ENCODE measurements at regions not wholly inside any gene's neighbourhood (a gene's known extent, or its start where the extent isn't known, plus 50 kb on each side); places are given as distances from the start of the nearest gene placed in this dataset.

- DNase-seq (ENCODE audit: low spot score) (no peak), ATAC-seq (no peak), FAIRE-seq (no peak)
- no peaks in the 10 kb centered on the region for H3K36me3 ChIP-seq (replicated peaks in 1 of 2; ENCODE audit: control insufficient read depth in 1 of 2, insufficient read depth in 2 of 2, low read length in 2 of 2)
- no peak overlapping the region for H3K4me3 ChIP-seq (replicated peaks in 1 of 3; ENCODE audit: insufficient read depth in 1 of 3, low read depth in 2 of 3, low read length in 3 of 3)
- H3K4me1 ChIP-seq (ENCODE audit: insufficient read depth, low read length), result no peaks in the 10 kb centered on the region
- no peak overlapping the region for H3K4me2 ChIP-seq (ENCODE audit: low read depth, low read length)
- no peak overlapping the region for H3K9ac ChIP-seq (ENCODE audit: insufficient read depth, low read depth, low read length)
- H3K27ac ChIP-seq (ENCODE audit: extremely low read length, insufficient read depth, low read length), result no peak overlapping the region
- H3K27me3 ChIP-seq (ENCODE audit: control insufficient read depth in 1 of 2, insufficient read depth in 2 of 2, low read length in 2 of 2), result no peaks in the 10 kb centered on the region
- ChIA-PET POLR2A (no interaction called here), CTCF (ENCODE audit: low intra/inter-chr PET ratio, low total read pairs) (no interaction called here)
- 2% methylated on average over 5 of the region's 5 CpGs for WGBS (ENCODE audit: low lambda C conversion rate)
- H4K20me1 ChIP-seq (ENCODE audit: insufficient read depth, low read length), result no peaks in the 10 kb centered on the region
- BruUV-seq (replicated peaks), result no TSS peak
- no peak for TF ChIP-seq ZBTB26 (CRISPR knock-in tag; IDR thresholded peaks at IDR 0.05; ENCODE audit: borderline replicate concordance)
- no peak for TF ChIP-seq WIZ (CRISPR knock-in tag; IDR thresholded peaks at IDR 0.05)
- TF ChIP-seq ZNF589 (CRISPR knock-in tag; conservative IDR thresholded peaks at IDR 0.05), result no peak
- intact Hi-C loops (cut with micrococcal nuclease; ENCODE audit: unreplicated experiment) (no loop called here), in situ Hi-C loops (cut with HindIII; ENCODE audit: extremely low pct_ligation_motif_present, low pct_unique_long_range_greater_than_20kb) (no loop called here)
- H3K79me2 ChIP-seq (ENCODE audit: insufficient read depth, low read length), result no peaks in the 10 kb centered on the region
- H2AFZ ChIP-seq (ENCODE audit: low read length), result no peak overlapping the region
- H3K9me3 ChIP-seq (ENCODE audit: low read length), result no peaks in the 10 kb centered on the region
Measured at GRCh38 chr13:86710896-86711295, 911.7 kb upstream of the SLITRK6 start.

DNA sequence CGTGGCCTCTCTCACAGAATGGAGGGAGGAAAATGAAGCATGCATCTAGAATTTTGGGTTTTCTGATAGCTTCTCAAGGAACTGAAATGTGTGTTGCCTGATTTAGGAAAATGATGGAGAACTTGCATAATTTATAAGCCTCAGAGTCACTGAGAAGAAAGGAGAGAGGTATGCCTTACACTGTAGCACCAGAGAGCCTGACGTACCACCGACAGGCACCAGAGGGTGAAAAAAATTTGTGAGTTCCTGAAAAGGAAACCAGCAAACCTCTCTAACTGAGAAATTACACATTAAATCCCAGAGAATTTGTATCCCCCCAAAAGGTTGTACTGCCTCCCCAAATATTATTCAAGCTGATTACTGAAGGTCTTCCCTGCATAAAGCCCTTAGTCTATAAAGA, 915.3 kb upstream of the SLITRK6 start:
- no peak overlapping the region for H3K4me2 ChIP-seq (ENCODE audit: low read depth, low read length)
- H3K9me3 ChIP-seq (ENCODE audit: low read length), result no peaks in the 10 kb centered on the region
- no peak overlapping the region for H3K9ac ChIP-seq (ENCODE audit: insufficient read depth, low read depth, low read length)
- CTCF ChIA-PET (ENCODE audit: low intra/inter-chr PET ratio, low total read pairs), result no interaction called here
- no peaks in the 10 kb centered on the region for H4K20me1 ChIP-seq (ENCODE audit: insufficient read depth, low read length)
- FAIRE-seq (no peak), DNase-seq (ENCODE audit: low spot score) (no peak), ATAC-seq (no peak)
- intact Hi-C loops (cut with micrococcal nuclease; ENCODE audit: unreplicated experiment), result no loop called here
- no peaks in the 10 kb centered on the region for H3K79me2 ChIP-seq (ENCODE audit: insufficient read depth, low read length)
- no peaks in the 10 kb centered on the region for H3K36me3 ChIP-seq (replicated peaks in 1 of 2; ENCODE audit: control insufficient read depth in 1 of 2, insufficient read depth in 2 of 2, low read length in 2 of 2)
- no peak overlapping the region for H3K4me3 ChIP-seq (replicated peaks in 1 of 3; ENCODE audit: insufficient read depth in 1 of 3, low read depth in 2 of 3, low read length in 3 of 3)
- no peaks in the 10 kb centered on the region for H3K4me1 ChIP-seq (ENCODE audit: insufficient read depth, low read length)
- H3K27ac ChIP-seq (ENCODE audit: extremely low read length, insufficient read depth, low read length), result no peak overlapping the region
- no peaks in the 10 kb centered on the region for H3K27me3 ChIP-seq (ENCODE audit: control insufficient read depth in 1 of 2, insufficient read depth in 2 of 2, low read length in 2 of 2)
- POLR2A ChIA-PET, result no interaction called here
- H2AFZ ChIP-seq (ENCODE audit: low read length), result no peak overlapping the region
- in situ Hi-C loops (cut with HindIII; ENCODE audit: extremely low pct_ligation_motif_present, low pct_unique_long_range_greater_than_20kb), result no loop called here
- BruUV-seq (replicated peaks), result no TSS peak
- 6% methylated on average over 3 of the region's 3 CpGs for WGBS (ENCODE audit: low lambda C conversion rate)
- TF ChIP-seq ZNF264 (CRISPR knock-in tag; IDR thresholded peaks at IDR 0.05) (no peak), ZNF788 (CRISPR knock-in tag; IDR thresholded peaks at IDR 0.05; ENCODE audit: borderline replicate concordance) (no peak), SRSF4 (IDR thresholded peaks at IDR 0.05; ENCODE audit: low read depth, low read length, poor library complexity, severe bottlenecking) (no peak), ZNF10 (CRISPR knock-in tag; IDR thresholded peaks at IDR 0.05; ENCODE audit: borderline replicate concordance, low read depth) (no peak), KLF12 (CRISPR knock-in tag; IDR thresholded peaks at IDR 0.05; ENCODE audit: borderline replicate concordance) (no peak)
- TF ChIP-seq, protein P1, sequence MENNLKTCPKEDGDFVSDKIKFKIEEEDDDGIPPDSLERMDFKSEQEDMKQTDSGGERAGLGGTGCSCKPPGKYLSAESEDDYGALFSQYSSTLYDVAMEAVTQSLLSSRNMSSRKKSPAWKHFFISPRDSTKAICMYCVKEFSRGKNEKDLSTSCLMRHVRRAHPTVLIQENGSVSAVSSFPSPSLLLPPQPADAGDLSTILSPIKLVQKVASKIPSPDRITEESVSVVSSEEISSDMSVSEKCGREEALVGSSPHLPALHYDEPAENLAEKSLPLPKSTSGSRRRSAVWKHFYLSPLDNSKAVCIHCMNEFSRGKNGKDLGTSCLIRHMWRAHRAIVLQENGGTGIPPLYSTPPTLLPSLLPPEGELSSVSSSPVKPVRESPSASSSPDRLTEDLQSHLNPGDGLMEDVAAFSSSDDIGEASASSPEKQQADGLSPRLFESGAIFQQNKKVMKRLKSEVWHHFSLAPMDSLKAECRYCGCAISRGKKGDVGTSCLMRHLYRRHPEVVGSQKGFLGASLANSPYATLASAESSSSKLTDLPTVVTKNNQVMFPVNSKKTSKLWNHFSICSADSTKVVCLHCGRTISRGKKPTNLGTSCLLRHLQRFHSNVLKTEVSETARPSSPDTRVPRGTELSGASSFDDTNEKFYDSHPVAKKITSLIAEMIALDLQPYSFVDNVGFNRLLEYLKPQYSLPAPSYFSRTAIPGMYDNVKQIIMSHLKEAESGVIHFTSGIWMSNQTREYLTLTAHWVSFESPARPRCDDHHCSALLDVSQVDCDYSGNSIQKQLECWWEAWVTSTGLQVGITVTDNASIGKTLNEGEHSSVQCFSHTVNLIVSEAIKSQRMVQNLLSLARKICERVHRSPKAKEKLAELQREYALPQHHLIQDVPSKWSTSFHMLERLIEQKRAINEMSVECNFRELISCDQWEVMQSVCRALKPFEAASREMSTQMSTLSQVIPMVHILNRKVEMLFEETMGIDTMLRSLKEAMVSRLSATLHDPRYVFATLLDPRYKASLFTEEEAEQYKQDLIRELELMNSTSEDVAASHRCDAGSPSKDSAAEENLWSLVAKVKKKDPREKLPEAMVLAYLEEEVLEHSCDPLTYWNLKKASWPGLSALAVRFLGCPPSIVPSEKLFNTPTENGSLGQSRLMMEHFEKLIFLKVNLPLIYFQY (CRISPR knock-in tag; IDR thresholded peaks at IDR 0.05; ENCODE audit: borderline replicate concordance), result no peak

All from HepG2 (cell line).